Suprapubic skin (tissue), 4 donors: ENCODE measurements at regions not wholly inside any gene's neighbourhood (a gene's known extent, or its start where the extent isn't known, plus 50 kb on each side); places are given as distances from the start of the nearest gene placed in this dataset.

Experiments used
- DNase-seq, 2 donors: peaks; one replicate each; pipeline ENCODE4 v3.0.0-alpha.2; 2019; ENCODE audit warnings: low spot score in 2 of 2
- H3K27ac ChIP-seq: fragments of 200-600 bp; sonication (generic); one replicate; pipeline ENCODE4 v1.5.1; 2019
- H3K27me3 ChIP-seq: fragments of 200-600 bp; sonication (generic); one replicate; pipeline ENCODE4 v1.5.1; 2019
- H3K36me3 ChIP-seq: fragments of 200-600 bp; sonication (generic); one replicate; pipeline ENCODE4 v1.5.1; 2019
- H3K4me1 ChIP-seq: fragments of 200-600 bp; sonication (generic); one replicate; pipeline ENCODE4 v1.5.1; 2019
- H3K4me3 ChIP-seq: fragments of 200-600 bp; sonication (generic); one replicate; pipeline ENCODE4 v1.5.1; 2019; ENCODE audit warnings: mild to moderate bottlenecking
- H3K9me3 ChIP-seq: fragments of 200-600 bp; sonication (generic); one replicate; pipeline ENCODE4 v1.5.1; 2019
- CTCF ChIP-seq, 2 donors: fragments of 200-600 bp in 1 of 2; fragments of 450-650 bp in 1 of 2; sonication (generic) in 1 of 2; IDR thresholded peaks; one replicate each; pipeline ENCODE4 v1.5.1; 2016 to 2019; ENCODE audit warnings: antibody characterized with exemption in 2 of 2, mild to moderate bottlenecking in 1 of 2, moderate library complexity in 1 of 2
- EP300 ChIP-seq: sonication (generic); formaldehyde crosslinking; IDR thresholded peaks from one replicate; pipeline ENCODE4 v1.6.1; 2017; ENCODE audit warnings: antibody characterized with exemption
- POLR2A ChIP-seq, 2 donors: fragments of 450-650 bp; IDR thresholded peaks; one replicate each; pipeline ENCODE4 v1.6.1; 2017; ENCODE audit warnings: antibody characterized with exemption in 2 of 2, mild to moderate bottlenecking in 2 of 2, moderate library complexity in 2 of 2
- POLR2AphosphoS5 ChIP-seq, 3 donors: sonication (generic); formaldehyde crosslinking; IDR thresholded peaks; one replicate each; pipeline ENCODE4 v1.6.1; 2017; ENCODE audit warnings: antibody characterized with exemption in 3 of 3
- WGBS: methylation state at CpG from one replicate; pipeline ENCODE4 v1.1.5; 2018; 5-methylcytosine and 5-hydroxymethylcytosine counted together

GRCh38 chr10:107487284-107487683 lies 322.8 kb upstream of the SORCS1 start:
- TF ChIP-seq CTCF (IDR thresholded peaks at IDR 0.05) (no peak), EP300 (no peak)
- no peak for DNase-seq
- no peak overlapping the region for H3K4me3 ChIP-seq
- no peaks in the 10 kb centered on the region for H3K9me3 ChIP-seq
- no peak overlapping the region for H3K27ac ChIP-seq
- no peaks in the 10 kb centered on the region for H3K4me1 ChIP-seq
- WGBS = 75% methylated on average over 4 of the region's 4 CpGs
- H3K36me3 ChIP-seq = no peaks in the 10 kb centered on the region
- no peaks in the 10 kb centered on the region for H3K27me3 ChIP-seq

- Histone ChIP-seq H3K4me1 (no peaks in the 10 kb centered on the region), H3K9me3 (no peaks in the 10 kb centered on the region), H3K27me3 (no peaks in the 10 kb centered on the region), H3K36me3 (no peaks in the 10 kb centered on the region), H3K4me3 (no peak overlapping the region), H3K27ac (no peak overlapping the region)
- TF ChIP-seq POLR2AphosphoS5 (IDR thresholded peaks at IDR 0.05) = no peak
- TF ChIP-seq EP300 = no peak
- no peak for TF ChIP-seq CTCF (IDR thresholded peaks at IDR 0.05)
- TF ChIP-seq POLR2A (IDR thresholded peaks at IDR 0.05) = no peak
- DNase-seq = no peak
- WGBS = 80% methylated on average over 2 of the region's 2 CpGs
Observed at GRCh38 chr10:107485019-107485418, 320.5 kb upstream of the SORCS1 start.

GRCh38 chr10:107481881-107482280 lies 317.4 kb upstream of the SORCS1 start:
- WGBS = 80% methylated on average over 7 of the region's 7 CpGs
- Histone ChIP-seq H3K27ac (no peak overlapping the region), H3K9me3 (no peaks in the 10 kb centered on the region), H3K36me3 (no peaks in the 10 kb centered on the region), H3K4me3 (no peak overlapping the region), H3K27me3 (no peaks in the 10 kb centered on the region), H3K4me1 (no peaks in the 10 kb centered on the region)
- TF ChIP-seq EP300 (no peak), POLR2A (IDR thresholded peaks at IDR 0.05) (no peak), CTCF (IDR thresholded peaks at IDR 0.05) (no peak), POLR2AphosphoS5 (IDR thresholded peaks at IDR 0.05) (no peak)
- no peak for DNase-seq

- no peaks in the 10 kb centered on the region for H3K4me1 ChIP-seq
- DNase-seq = no peak
- H3K27me3 ChIP-seq = no peaks in the 10 kb centered on the region
- no peak overlapping the region for H3K4me3 ChIP-seq
- no peaks in the 10 kb centered on the region for H3K9me3 ChIP-seq
- no peak for TF ChIP-seq POLR2A (IDR thresholded peaks at IDR 0.05)
- no peak for TF ChIP-seq EP300
- TF ChIP-seq POLR2AphosphoS5 (IDR thresholded peaks at IDR 0.05) = no peak
- no peak for TF ChIP-seq CTCF (IDR thresholded peaks at IDR 0.05)
- 72% methylated on average over 6 of the region's 6 CpGs for WGBS
- H3K36me3 ChIP-seq = no peaks in the 10 kb centered on the region
- H3K27ac ChIP-seq = no peak overlapping the region
Observed at GRCh38 chr10:107481224-107481623, 316.7 kb upstream of the SORCS1 start.

GRCh38 chr10:107480781-107481180 lies 316.3 kb upstream of the SORCS1 start:
- H3K36me3 ChIP-seq = no peaks in the 10 kb centered on the region
- no peak overlapping the region for H3K27ac ChIP-seq
- TF ChIP-seq EP300 (no peak), CTCF (IDR thresholded peaks at IDR 0.05) (no peak), POLR2A (IDR thresholded peaks at IDR 0.05) (no peak), POLR2AphosphoS5 (IDR thresholded peaks at IDR 0.05) (no peak)
- H3K4me3 ChIP-seq = no peak overlapping the region
- no peaks in the 10 kb centered on the region for H3K27me3 ChIP-seq
- no peak for DNase-seq
- H3K9me3 ChIP-seq = no peaks in the 10 kb centered on the region
- no peaks in the 10 kb centered on the region for H3K4me1 ChIP-seq
